Suprapubic skin (tissue), 4 donors: ENCODE measurements at regions not wholly inside any gene's neighbourhood (a gene's known extent, or its start where the extent isn't known, plus 50 kb on each side); places are given as distances from the start of the nearest gene placed in this dataset.

Experiments used
- EP300 ChIP-seq: sonication (generic); formaldehyde crosslinking; IDR thresholded peaks from one replicate; pipeline ENCODE4 v1.6.1; 2017; ENCODE audit warnings: antibody characterized with exemption
- POLR2AphosphoS5 ChIP-seq, 3 donors: sonication (generic); formaldehyde crosslinking; IDR thresholded peaks; one replicate each; pipeline ENCODE4 v1.6.1; 2017; ENCODE audit warnings: antibody characterized with exemption in 3 of 3

DNA sequence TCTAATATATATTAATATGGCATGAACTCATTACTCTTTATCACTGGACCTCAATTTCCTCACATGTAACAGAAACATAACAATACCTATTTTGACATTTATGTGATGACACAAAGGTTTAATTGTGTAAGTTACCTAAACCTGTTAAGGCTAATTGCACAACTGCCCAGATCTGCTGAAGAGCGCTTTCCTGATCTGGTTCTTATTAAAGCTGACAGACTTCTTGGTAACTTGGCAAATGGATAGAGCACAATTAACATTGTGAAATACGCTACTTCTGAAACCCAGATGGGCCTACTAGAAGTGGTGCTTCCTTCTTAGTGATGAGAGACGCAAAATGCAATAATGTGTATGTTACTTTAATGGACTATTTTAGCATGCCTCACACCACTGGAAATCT, 1767.2 kb upstream of the RAG2 start:
- TF ChIP-seq EP300: no peak
- TF ChIP-seq POLR2AphosphoS5 (IDR thresholded peaks at IDR 0.05): no peak
